PC-9 (cell line): ENCODE measurements at regions not wholly inside any gene's neighbourhood (a gene's known extent, or its start where the extent isn't known, plus 50 kb on each side); places are given as distances from the start of the nearest gene placed in this dataset.

Experiments used
- EZH2 ChIP-seq: fragments of 200-600 bp; sonication (generic); IDR thresholded peaks from 2 replicates; pipeline ENCODE4 v1.8.0; 2017; ENCODE audit warnings: antibody characterized with exemption, low read depth
- TF ChIP-seq, protein P1 (sequence below): fragments of 200-600 bp; sonication (generic); conservative IDR thresholded peaks from 2 replicates; pipeline ENCODE4 v1.6.1; 2017; ENCODE audit warnings: mixed run types, antibody characterized with exemption, mild to moderate bottlenecking, moderate library complexity

GRCh38 chr3:20561166-20561565 is 375.2 kb upstream of the SGO1 start:
- TF ChIP-seq, protein P1, sequence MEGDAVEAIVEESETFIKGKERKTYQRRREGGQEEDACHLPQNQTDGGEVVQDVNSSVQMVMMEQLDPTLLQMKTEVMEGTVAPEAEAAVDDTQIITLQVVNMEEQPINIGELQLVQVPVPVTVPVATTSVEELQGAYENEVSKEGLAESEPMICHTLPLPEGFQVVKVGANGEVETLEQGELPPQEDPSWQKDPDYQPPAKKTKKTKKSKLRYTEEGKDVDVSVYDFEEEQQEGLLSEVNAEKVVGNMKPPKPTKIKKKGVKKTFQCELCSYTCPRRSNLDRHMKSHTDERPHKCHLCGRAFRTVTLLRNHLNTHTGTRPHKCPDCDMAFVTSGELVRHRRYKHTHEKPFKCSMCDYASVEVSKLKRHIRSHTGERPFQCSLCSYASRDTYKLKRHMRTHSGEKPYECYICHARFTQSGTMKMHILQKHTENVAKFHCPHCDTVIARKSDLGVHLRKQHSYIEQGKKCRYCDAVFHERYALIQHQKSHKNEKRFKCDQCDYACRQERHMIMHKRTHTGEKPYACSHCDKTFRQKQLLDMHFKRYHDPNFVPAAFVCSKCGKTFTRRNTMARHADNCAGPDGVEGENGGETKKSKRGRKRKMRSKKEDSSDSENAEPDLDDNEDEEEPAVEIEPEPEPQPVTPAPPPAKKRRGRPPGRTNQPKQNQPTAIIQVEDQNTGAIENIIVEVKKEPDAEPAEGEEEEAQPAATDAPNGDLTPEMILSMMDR: no peak
- TF ChIP-seq EZH2: no peak
